WI38 (cell line): ENCODE measurements at regions not wholly inside any gene's neighbourhood (a gene's known extent, or its start where the extent isn't known, plus 50 kb on each side); places are given as distances from the start of the nearest gene placed in this dataset.

Experiments used
- H3K4me3 ChIP-seq: 2 replicates; pipeline ENCODE4 v1.5.1; 2011; ENCODE audit warnings: low read depth, mild to moderate bottlenecking, control low read depth, low read length
- CTCF ChIP-seq: IDR thresholded peaks from 2 replicates; pipeline ENCODE4 v1.5.1; 2012; ENCODE audit warnings: low read depth, mild to moderate bottlenecking, control low read depth, low read length

- no peak overlapping the region for H3K4me3 ChIP-seq
- TF ChIP-seq CTCF: no peak
These were observed 441.5 kb upstream of the ADAMTS16 start for GRCh38 chr5:4698596-4698995.

GRCh38 chr5:4699592-4699991, 440.5 kb upstream of the ADAMTS16 start:
- TF ChIP-seq CTCF: no peak
- no peak overlapping the region for H3K4me3 ChIP-seq

GRCh38 chr5:4700069-4700468, 440.1 kb upstream of the ADAMTS16 start:
- H3K4me3 ChIP-seq: no peak overlapping the region
- TF ChIP-seq CTCF: no peak

GRCh38 chr5:4700871-4701270, 439.3 kb upstream of the ADAMTS16 start:
- H3K4me3 ChIP-seq: no peak overlapping the region
- TF ChIP-seq CTCF: no peak

- TF ChIP-seq CTCF: no peak
These were observed 436.1 kb upstream of the ADAMTS16 start for GRCh38 chr5:4703931-4704458.

GRCh38 chr5:4704951-4705350, 435.2 kb upstream of the ADAMTS16 start:
- no peak for TF ChIP-seq CTCF
- no peak overlapping the region for H3K4me3 ChIP-seq

More at GRCh38 chr5:4703931-4704458, 436.1 kb upstream of the ADAMTS16 start:
- H3K4me3 ChIP-seq: no peak overlapping the region

- TF ChIP-seq CTCF: no peak
- no peak overlapping the region for H3K4me3 ChIP-seq
These were observed 423.3 kb upstream of the ADAMTS16 start for GRCh38 chr5:4716781-4717180.
